ENCODE measurements at regions not wholly inside any gene's neighbourhood (a gene's known extent, or its start where the extent isn't known, plus 50 kb on each side); places are given as distances from the start of the nearest gene placed in this dataset.

DNA sequence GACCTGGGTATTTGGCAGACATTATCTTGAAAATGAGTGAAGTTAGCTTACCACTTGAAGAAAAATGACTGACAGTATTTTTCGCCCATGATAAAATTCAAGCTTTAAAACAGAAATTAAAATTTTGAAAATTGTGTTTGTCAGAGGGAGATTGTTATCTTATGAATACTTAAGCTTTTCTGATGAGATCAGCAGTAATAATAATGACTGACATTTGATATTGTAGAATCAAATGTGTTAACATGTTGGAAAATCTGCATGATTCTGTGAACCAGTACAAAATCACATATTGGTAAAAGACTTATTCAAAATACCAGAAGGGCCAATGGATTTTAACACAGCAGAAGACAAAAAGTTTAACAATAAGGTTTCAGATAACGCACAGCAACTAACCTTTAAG is 94.0 kb downstream of the MSX2 start:
- TF ChIP-seq, protein P1, sequence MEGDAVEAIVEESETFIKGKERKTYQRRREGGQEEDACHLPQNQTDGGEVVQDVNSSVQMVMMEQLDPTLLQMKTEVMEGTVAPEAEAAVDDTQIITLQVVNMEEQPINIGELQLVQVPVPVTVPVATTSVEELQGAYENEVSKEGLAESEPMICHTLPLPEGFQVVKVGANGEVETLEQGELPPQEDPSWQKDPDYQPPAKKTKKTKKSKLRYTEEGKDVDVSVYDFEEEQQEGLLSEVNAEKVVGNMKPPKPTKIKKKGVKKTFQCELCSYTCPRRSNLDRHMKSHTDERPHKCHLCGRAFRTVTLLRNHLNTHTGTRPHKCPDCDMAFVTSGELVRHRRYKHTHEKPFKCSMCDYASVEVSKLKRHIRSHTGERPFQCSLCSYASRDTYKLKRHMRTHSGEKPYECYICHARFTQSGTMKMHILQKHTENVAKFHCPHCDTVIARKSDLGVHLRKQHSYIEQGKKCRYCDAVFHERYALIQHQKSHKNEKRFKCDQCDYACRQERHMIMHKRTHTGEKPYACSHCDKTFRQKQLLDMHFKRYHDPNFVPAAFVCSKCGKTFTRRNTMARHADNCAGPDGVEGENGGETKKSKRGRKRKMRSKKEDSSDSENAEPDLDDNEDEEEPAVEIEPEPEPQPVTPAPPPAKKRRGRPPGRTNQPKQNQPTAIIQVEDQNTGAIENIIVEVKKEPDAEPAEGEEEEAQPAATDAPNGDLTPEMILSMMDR (IDR thresholded peaks at IDR 0.05), result no peak
- TF ChIP-seq POLR2A (IDR thresholded peaks at IDR 0.05), result no peak

Measured in ovary (tissue), 3 donors.